Muscle layer of duodenum (tissue), 2 donors: ENCODE measurements at regions not wholly inside any gene's neighbourhood (a gene's known extent, or its start where the extent isn't known, plus 50 kb on each side); places are given as distances from the start of the nearest gene placed in this dataset.

Experiments
- H3K27ac ChIP-seq: one replicate; pipeline ENCODE4 v1.7.0; 2013; ENCODE audit warnings: mild to moderate bottlenecking, low read length
- H3K27me3 ChIP-seq: one replicate; pipeline ENCODE4 v1.7.0; 2013; ENCODE audit warnings: low read depth, mild to moderate bottlenecking, control low read depth, low read length
- H3K36me3 ChIP-seq, 2 donors: one replicate each; pipeline ENCODE4 v1.7.0; 2013; ENCODE audit warnings: low read length in 2 of 2, control low read depth in 1 of 2, mild to moderate bottlenecking in 1 of 2; ENCODE audit not compliant: insufficient read depth in 2 of 2, control insufficient read depth in 1 of 2
- H3K4me1 ChIP-seq, 2 donors: one replicate each; pipeline ENCODE4 v1.7.0; 2013; ENCODE audit warnings: low read length in 2 of 2, mild to moderate bottlenecking in 2 of 2, control low read depth in 1 of 2, moderate library complexity in 1 of 2; ENCODE audit not compliant: insufficient read depth in 2 of 2, control insufficient read depth in 1 of 2
- H3K4me3 ChIP-seq, 2 donors: one replicate each; pipeline ENCODE4 v1.7.0; 2013; ENCODE audit warnings: low read length in 2 of 2, low read depth in 1 of 2, mild to moderate bottlenecking in 1 of 2
- H3K9me3 ChIP-seq, 2 donors: one replicate each; pipeline ENCODE4 v1.7.0; 2013; ENCODE audit warnings: low read length in 2 of 2, control low read depth in 1 of 2, mild to moderate bottlenecking in 1 of 2; ENCODE audit not compliant: control insufficient read depth in 1 of 2
- donor health status: healthy.

- no peak overlapping the region for H3K4me3 ChIP-seq
- no peak overlapping the region for H3K27ac ChIP-seq
- H3K27me3 ChIP-seq: no peaks in the 10 kb centered on the region
- no peaks in the 10 kb centered on the region for H3K4me1 ChIP-seq
- no peaks in the 10 kb centered on the region for H3K9me3 ChIP-seq
- no peaks in the 10 kb centered on the region for H3K36me3 ChIP-seq
These were observed 502.2 kb downstream of the MAFB start for GRCh38 chr20:40186826-40187225.

DNA sequence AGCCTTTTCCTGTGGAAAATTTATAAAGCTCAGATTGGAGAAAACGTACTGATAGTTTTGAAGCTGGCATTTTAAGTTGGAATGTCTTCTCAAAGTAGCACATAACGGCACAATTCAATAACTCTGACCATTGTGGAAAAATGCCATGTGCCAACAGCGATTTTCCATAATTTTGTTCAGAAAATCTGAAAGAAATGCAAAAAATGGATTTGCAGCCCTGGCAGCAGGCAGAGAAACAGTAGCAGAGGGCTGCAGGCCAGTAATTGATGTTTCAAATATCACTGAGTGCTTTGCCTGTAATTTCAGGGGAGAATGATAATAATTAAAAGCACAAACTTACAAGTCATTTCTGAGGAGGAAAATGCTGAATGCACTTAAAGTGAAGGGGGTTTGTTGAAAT is 507.4 kb downstream of the MAFB start:
- no peaks in the 10 kb centered on the region for H3K4me1 ChIP-seq
- H3K9me3 ChIP-seq: no peaks in the 10 kb centered on the region

DNA sequence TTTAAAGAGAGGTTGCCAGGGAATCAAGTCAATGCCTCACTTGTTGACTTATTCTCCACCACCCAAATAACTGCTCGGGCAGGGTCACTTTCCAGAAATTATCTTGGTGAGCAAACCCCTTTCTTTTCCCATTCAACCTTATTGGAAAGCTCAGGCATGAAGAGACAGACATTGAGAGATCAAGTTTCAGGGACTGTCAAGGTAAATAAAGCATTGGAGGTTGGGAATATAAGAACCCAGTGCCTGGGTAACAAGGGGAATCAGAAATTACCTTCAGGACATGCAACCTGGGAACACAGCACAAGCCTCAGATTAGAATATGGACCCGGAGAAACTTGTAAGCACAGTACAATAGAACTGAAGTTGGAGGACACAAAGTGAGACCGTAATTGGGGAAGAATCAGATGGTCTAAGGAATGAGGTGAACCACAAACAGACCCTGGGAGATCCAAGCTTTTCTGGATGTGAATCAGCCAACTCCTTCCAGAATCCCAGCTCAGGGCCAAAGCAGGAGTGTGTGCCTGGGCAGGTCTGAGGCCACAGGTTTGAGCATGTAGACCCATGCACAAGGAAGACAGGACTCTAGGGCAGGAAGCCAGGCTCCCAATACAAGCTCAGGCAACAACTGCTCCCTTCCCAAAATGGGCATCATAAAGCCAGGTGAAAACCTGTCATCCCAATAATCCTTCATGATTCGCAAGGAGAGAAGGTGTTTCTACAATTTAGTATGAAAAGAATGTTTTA is 512.8 kb downstream of the MAFB start:
- Histone ChIP-seq H3K4me3 (no peak overlapping the region), H3K36me3 (no peaks in the 10 kb centered on the region), H3K27me3 (no peaks in the 10 kb centered on the region), H3K9me3 (no peaks in the 10 kb centered on the region), H3K4me1 (no peaks in the 10 kb centered on the region), H3K27ac (no peak overlapping the region)

More for the DNA sequence above, 507.4 kb downstream of the MAFB start:
- H3K27me3 ChIP-seq: no peaks in the 10 kb centered on the region
- H3K4me3 ChIP-seq: no peak overlapping the region
- no peaks in the 10 kb centered on the region for H3K36me3 ChIP-seq
- no peak overlapping the region for H3K27ac ChIP-seq

- H3K36me3 ChIP-seq: no peaks in the 10 kb centered on the region
- H3K27ac ChIP-seq: no peak overlapping the region
- H3K4me1 ChIP-seq: no peaks in the 10 kb centered on the region
- no peaks in the 10 kb centered on the region for H3K9me3 ChIP-seq
- H3K27me3 ChIP-seq: no peaks in the 10 kb centered on the region
- no peak overlapping the region for H3K4me3 ChIP-seq
These were observed 513.7 kb downstream of the MAFB start for GRCh38 chr20:40175296-40175695.

DNA sequence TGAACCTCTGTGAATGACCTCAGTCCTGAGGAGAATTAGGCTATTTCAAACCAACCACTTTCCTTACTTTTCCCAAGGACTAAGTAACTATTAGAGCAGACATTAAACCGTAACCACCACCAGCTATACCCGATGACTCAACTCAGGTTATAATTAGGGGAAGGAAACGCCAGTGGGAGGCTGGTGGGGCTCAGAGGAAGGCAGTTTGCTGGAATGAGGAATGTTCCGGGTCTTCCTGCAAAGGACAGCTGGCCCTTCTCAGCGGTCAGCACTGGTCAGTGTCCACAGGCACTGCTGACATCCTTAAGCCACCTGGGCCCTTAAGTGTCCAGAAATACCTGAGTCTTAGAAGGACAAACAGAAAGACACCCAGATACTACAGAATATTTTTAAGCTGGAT is 515.2 kb downstream of the MAFB start:
- no peak overlapping the region for H3K27ac ChIP-seq
- no peaks in the 10 kb centered on the region for H3K9me3 ChIP-seq
- H3K36me3 ChIP-seq: no peaks in the 10 kb centered on the region
- no peak overlapping the region for H3K4me3 ChIP-seq
- H3K27me3 ChIP-seq: no peaks in the 10 kb centered on the region
- no peaks in the 10 kb centered on the region for H3K4me1 ChIP-seq

DNA sequence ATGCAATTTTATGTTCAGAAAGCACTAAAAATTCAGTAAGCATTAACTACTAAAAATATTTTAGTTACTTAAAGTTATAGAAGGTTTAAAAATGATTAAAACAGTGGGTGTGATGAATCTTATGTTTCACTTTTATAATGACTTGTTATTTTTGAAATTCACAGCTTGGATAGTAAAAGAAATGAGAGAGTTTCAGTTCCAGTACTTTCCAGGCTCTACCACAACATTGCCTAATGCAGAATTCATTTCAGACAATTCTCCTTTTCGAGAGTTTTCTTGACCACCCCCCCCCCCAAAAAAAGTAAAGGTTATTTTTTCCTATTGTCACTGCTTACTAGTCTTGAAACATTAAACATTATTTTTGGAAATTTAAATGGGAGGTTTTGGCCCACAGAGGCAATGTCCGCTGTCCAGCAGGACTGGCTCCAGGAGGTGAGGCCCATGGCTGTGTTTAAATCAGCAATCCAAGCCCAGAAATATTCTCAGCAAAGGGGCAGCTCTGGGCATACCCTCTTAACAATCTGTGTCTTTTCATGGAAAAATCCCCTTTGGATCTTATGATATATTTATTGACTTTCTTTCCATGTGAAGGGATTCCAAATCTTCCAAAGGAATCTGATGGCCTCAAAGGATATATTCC is 519.9 kb downstream of the MAFB start:
- Histone ChIP-seq H3K4me1 (no peaks in the 10 kb centered on the region), H3K27ac (no peak overlapping the region), H3K27me3 (no peaks in the 10 kb centered on the region), H3K4me3 (no peak overlapping the region), H3K9me3 (no peaks in the 10 kb centered on the region), H3K36me3 (no peaks in the 10 kb centered on the region)

GRCh38 chr20:40161391-40161790 is 527.6 kb downstream of the MAFB start:
- Histone ChIP-seq H3K4me3 (no peak overlapping the region), H3K36me3 (no peaks in the 10 kb centered on the region), H3K27me3 (no peaks in the 10 kb centered on the region), H3K27ac (no peak overlapping the region), H3K4me1 (no peaks in the 10 kb centered on the region), H3K9me3 (no peaks in the 10 kb centered on the region)

GRCh38 chr20:40160097-40160550 is 528.9 kb downstream of the MAFB start:
- H3K36me3 ChIP-seq: no peaks in the 10 kb centered on the region
- no peaks in the 10 kb centered on the region for H3K4me1 ChIP-seq
- no peaks in the 10 kb centered on the region for H3K9me3 ChIP-seq
- no peaks in the 10 kb centered on the region for H3K27me3 ChIP-seq
- no peak overlapping the region for H3K27ac ChIP-seq
- H3K4me3 ChIP-seq: no peak overlapping the region

DNA sequence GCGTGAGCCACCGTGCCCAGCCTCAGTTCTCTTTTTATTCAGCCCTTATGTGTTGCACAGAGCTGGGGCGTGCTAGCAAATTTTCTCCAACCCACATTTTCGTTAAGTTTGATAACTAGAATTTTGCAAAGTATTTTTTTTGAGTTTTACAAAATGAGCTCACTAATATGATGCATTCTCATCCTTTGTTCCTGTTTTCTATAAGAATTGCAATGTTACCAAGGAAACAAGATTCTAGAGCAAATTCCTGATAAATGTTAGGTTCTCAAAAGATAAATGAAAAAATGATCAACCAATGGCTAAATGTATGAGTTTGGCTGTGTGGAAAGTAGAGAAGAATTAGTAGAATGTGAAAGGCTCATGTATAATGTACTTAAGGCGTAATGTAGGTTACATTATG is 529.8 kb downstream of the MAFB start:
- Histone ChIP-seq H3K27me3 (no peaks in the 10 kb centered on the region), H3K4me1 (no peaks in the 10 kb centered on the region), H3K4me3 (no peak overlapping the region), H3K27ac (no peak overlapping the region), H3K36me3 (no peaks in the 10 kb centered on the region), H3K9me3 (no peaks in the 10 kb centered on the region)

DNA sequence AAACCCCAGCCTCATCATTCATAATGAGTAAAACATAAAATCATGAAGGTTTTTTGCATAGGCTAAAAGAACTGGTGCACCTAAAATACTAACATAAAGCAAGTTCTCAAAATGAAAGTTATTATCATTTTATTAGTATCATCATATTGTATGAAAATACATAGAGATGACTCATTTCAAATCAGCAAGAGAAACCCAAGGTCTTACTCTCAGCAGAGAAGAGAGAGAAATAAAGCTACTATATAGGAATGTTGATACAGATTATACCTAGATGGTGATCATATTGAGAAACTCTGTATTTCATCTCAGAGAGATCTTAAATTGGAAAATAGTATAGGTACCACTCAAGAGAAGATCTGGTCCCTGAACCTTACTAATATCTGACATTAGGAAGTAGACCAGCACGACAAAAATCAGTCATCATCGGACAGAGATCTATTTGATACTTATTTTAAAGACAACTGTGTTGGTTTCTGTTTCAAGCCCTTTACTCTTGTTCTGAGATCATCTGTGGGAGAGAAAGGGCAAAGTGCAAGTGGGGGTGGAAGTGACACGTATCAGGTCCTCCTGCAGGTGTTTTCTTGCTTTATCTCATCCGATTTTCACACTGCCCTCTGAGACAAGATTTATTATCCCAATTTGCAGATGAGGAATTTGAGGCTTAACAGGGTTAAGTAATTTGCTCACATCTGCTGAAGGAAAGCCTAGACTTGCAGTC is 532.3 kb downstream of the MAFB start:
- no peaks in the 10 kb centered on the region for H3K27me3 ChIP-seq
- no peaks in the 10 kb centered on the region for H3K4me1 ChIP-seq
- H3K36me3 ChIP-seq: no peaks in the 10 kb centered on the region

GRCh38 chr20:40154514-40154913 is 534.5 kb downstream of the MAFB start:
- H3K9me3 ChIP-seq: no peaks in the 10 kb centered on the region
- H3K27me3 ChIP-seq: no peaks in the 10 kb centered on the region
- H3K36me3 ChIP-seq: no peaks in the 10 kb centered on the region
- no peaks in the 10 kb centered on the region for H3K4me1 ChIP-seq
- no peak overlapping the region for H3K4me3 ChIP-seq
- H3K27ac ChIP-seq: no peak overlapping the region

More for the DNA sequence above, 532.3 kb downstream of the MAFB start:
- no peak overlapping the region for H3K4me3 ChIP-seq
- H3K9me3 ChIP-seq: no peaks in the 10 kb centered on the region
- H3K27ac ChIP-seq: no peak overlapping the region
